Tibial nerve (tissue), 4 donors: ENCODE measurements at regions not wholly inside any gene's neighbourhood (a gene's known extent, or its start where the extent isn't known, plus 50 kb on each side); places are given as distances from the start of the nearest gene placed in this dataset.

ENCODE experiments used
- CTCF ChIP-seq, 5 experiments: fragments of 200-600 bp in 3 of 5; fragments of 450-650 bp in 2 of 5; sonication (generic) in 3 of 5; IDR thresholded peaks; one replicate each; pipeline ENCODE4 v1.5.1; 2016 to 2019; ENCODE audit warnings: antibody characterized with exemption in 5 of 5, mild to moderate bottlenecking in 3 of 5, moderate library complexity in 2 of 5
- EP300 ChIP-seq, 2 donors: sonication (generic); formaldehyde crosslinking; IDR thresholded peaks; one replicate each; pipeline ENCODE4 v1.6.1; 2017; ENCODE audit warnings: antibody characterized with exemption in 2 of 2, mild to moderate bottlenecking in 1 of 2
- POLR2A ChIP-seq, 2 donors: fragments of 450-650 bp; IDR thresholded peaks; one replicate each; pipeline ENCODE4 v1.6.1; 2017; ENCODE audit warnings: antibody characterized with exemption in 2 of 2, mild to moderate bottlenecking in 2 of 2, moderate library complexity in 2 of 2

GRCh38 chr2:149899390-149899789, 311.8 kb upstream of the MMADHC start:
- TF ChIP-seq CTCF (IDR thresholded peaks at IDR 0.05) (no peak), EP300 (IDR thresholded peaks at IDR 0.05) (no peak), POLR2A (IDR thresholded peaks at IDR 0.05) (no peak)
